Mesendoderm (in vitro differentiated cells): ENCODE measurements at regions not wholly inside any gene's neighbourhood (a gene's known extent, or its start where the extent isn't known, plus 50 kb on each side); places are given as distances from the start of the nearest gene placed in this dataset.
"Not testable (repeated sequence)": the region's sequence is repeated elsewhere in the genome, so short reads cannot be mapped to it uniquely, and the experiment has no call there.

Experiments used
- DNase-seq: peaks from one replicate; pipeline ENCODE4 v3.0.0; 2013
- H2AK5ac ChIP-seq: 2 replicates; pipeline ENCODE4 v1.6.1; 2013; ENCODE audit warnings: low read length, inconsistent platforms
- H2BK120ac ChIP-seq: 2 replicates; pipeline ENCODE4 v1.6.1; 2013; ENCODE audit warnings: low read depth, mild to moderate bottlenecking, low read length, moderate library complexity, mixed read lengths
- H2BK15ac ChIP-seq: replicated peaks from 2 replicates; pipeline ENCODE4 v1.6.1; 2013; ENCODE audit warnings: low read depth, mild to moderate bottlenecking, moderate library complexity
- H2BK5ac ChIP-seq: 2 replicates; pipeline ENCODE4 v1.6.1; 2013; ENCODE audit warnings: low read length, inconsistent platforms
- H3K18ac ChIP-seq: 2 replicates; pipeline ENCODE4 v1.6.1; 2013; ENCODE audit warnings: mild to moderate bottlenecking, low read length, mixed read lengths
- H3K23ac ChIP-seq: one replicate; pipeline ENCODE4 v1.6.1; 2013; ENCODE audit warnings: low read length
- H3K27ac ChIP-seq: 2 replicates; pipeline ENCODE4 v1.5.1; 2013; ENCODE audit warnings: low read depth, mild to moderate bottlenecking, inconsistent platforms, low read length, moderate library complexity
- H3K27me3 ChIP-seq: 2 replicates; pipeline ENCODE4 v1.6.1; 2013; ENCODE audit warnings: low read length, control low read depth, mild to moderate bottlenecking, inconsistent platforms; ENCODE audit not compliant: insufficient read depth, poor library complexity
- H3K36me3 ChIP-seq: 2 replicates; pipeline ENCODE4 v1.6.1; 2013; ENCODE audit warnings: low read length, inconsistent platforms; ENCODE audit not compliant: control insufficient read depth, insufficient read depth
- H3K4ac ChIP-seq: one replicate; pipeline ENCODE4 v1.6.1; 2013; ENCODE audit warnings: low read depth, mild to moderate bottlenecking, low read length, moderate library complexity
- H3K4me1 ChIP-seq: 2 replicates; pipeline ENCODE4 v1.6.1; 2013; ENCODE audit warnings: low read depth, low read length, inconsistent platforms; ENCODE audit not compliant: control insufficient read depth
- H3K4me2 ChIP-seq: 2 replicates; pipeline ENCODE4 v1.6.1; 2013; ENCODE audit warnings: low read length
- H3K4me3 ChIP-seq: 2 replicates; pipeline ENCODE4 v1.5.1; 2013; ENCODE audit warnings: mild to moderate bottlenecking, low read length
- H3K56ac ChIP-seq: one replicate; pipeline ENCODE4 v1.6.1; 2013; ENCODE audit warnings: low read length
- H3K79me1 ChIP-seq: 2 replicates; pipeline ENCODE4 v1.6.1; 2013; ENCODE audit warnings: low read length, inconsistent platforms
- H3K79me2 ChIP-seq: 2 replicates; pipeline ENCODE4 v1.6.1; 2013; ENCODE audit warnings: mild to moderate bottlenecking, low read length; ENCODE audit not compliant: control insufficient read depth, insufficient read depth
- H3K9ac ChIP-seq: 2 replicates; pipeline ENCODE4 v1.6.1; 2013; ENCODE audit warnings: low read length, inconsistent platforms
- H4K5ac ChIP-seq: one replicate; pipeline ENCODE4 v1.6.1; 2013; ENCODE audit warnings: low read length
- H4K8ac ChIP-seq: one replicate; pipeline ENCODE4 v1.6.1; 2013; ENCODE audit warnings: low read depth, mild to moderate bottlenecking, control low read depth, low read length, moderate library complexity
- WGBS: extraction: QIAGEN DNeasy Blood & Tissue Kit; methylation state at CpG from one replicate; pipeline ENCODE4 v1.1.7; 2013; ENCODE audit warnings: low lambda C conversion rate, missing lambda C conversion rate; ENCODE audit not compliant: insufficient coverage; ENCODE audit errors: extremely low coverage; 5-methylcytosine and 5-hydroxymethylcytosine counted together

DNA sequence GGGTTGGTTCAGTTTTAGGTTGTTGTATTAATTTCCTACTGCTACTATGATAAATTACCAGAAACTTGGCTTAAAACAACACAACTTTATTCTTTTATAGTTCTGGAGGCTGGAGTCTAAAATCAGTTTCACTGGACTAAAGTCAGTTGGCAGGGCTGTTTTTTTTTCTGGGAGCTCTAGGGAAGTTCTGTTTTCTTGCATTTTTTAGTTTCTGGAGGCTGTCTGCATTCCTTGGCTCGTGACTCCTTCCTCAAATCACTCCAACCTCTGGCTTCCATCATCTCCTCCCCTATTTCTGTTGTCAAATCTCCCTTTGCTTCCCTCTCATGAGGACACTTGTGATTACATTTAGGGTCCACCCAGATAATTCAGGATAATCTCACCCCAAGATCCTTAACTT lies 51.3 kb upstream of the SUB1 start:
- no CpG with 5 or more reads among the region's 1 CpG for WGBS
- Histone ChIP-seq H3K18ac (no peak overlapping the region), H3K79me2 (no peaks in the 10 kb centered on the region), H2AK5ac (no peak overlapping the region), H3K4me2 (no peak overlapping the region), H2BK120ac (no peak overlapping the region), H3K36me3 (no peaks in the 10 kb centered on the region), H3K27ac (no peak overlapping the region), H3K4ac (no peak overlapping the region), H4K5ac (no peak overlapping the region), H3K9ac (no peak overlapping the region), H3K4me1 (peaks cover 3% of the 10 kb centered on the region), H3K4me3 (no peak overlapping the region), H3K27me3 (no peaks in the 10 kb centered on the region), H2BK5ac (no peak overlapping the region), H2BK15ac (no peak overlapping the region), H3K79me1 (no peaks in the 10 kb centered on the region), H3K23ac (no peak overlapping the region), H3K56ac (no peak overlapping the region), H4K8ac (no peak overlapping the region)
- no peak for DNase-seq

- no CpG with 5 or more reads among the region's 8 CpGs for WGBS
- Histone ChIP-seq H3K4me2 (no peak overlapping the region), H3K27me3 (no peaks in the 10 kb centered on the region), H3K36me3 (no peaks in the 10 kb centered on the region), H3K79me2 (no peaks in the 10 kb centered on the region), H3K18ac (no peak overlapping the region), H2BK15ac (no peak overlapping the region), H3K4me1 (peaks cover 3% of the 10 kb centered on the region), H3K79me1 (no peaks in the 10 kb centered on the region), H3K56ac (no peak overlapping the region), H4K8ac (no peak overlapping the region), H2BK5ac (no peak overlapping the region), H3K9ac (no peak overlapping the region), H3K4ac (no peak overlapping the region), H3K4me3 (no peak overlapping the region), H4K5ac (no peak overlapping the region), H2AK5ac (no peak overlapping the region), H3K23ac (no peak overlapping the region), H2BK120ac (no peak overlapping the region), H3K27ac (peak overlapping the region; percentile 17)
- DNase-seq = peak; percentile 98
Measured at GRCh38 chr5:32531885-32532520, 53.4 kb upstream of the SUB1 start.

- H2BK120ac ChIP-seq, H3K4ac ChIP-seq, H3K9ac ChIP-seq, H3K36me3 ChIP-seq, H2BK15ac ChIP-seq, H3K79me1 ChIP-seq, H3K4me1 ChIP-seq, H3K79me2 ChIP-seq, H4K5ac ChIP-seq, DNase-seq, H3K23ac ChIP-seq, H3K27ac ChIP-seq, H3K4me3 ChIP-seq, H3K4me2 ChIP-seq, H4K8ac ChIP-seq, H3K18ac ChIP-seq, H2BK5ac ChIP-seq, H3K27me3 ChIP-seq, H3K56ac ChIP-seq, H2AK5ac ChIP-seq: not testable (repeated sequence)
- no CpG with 5 or more reads among the region's 3 CpGs for WGBS
Measured at GRCh38 chr5:32527321-32527720, 58.0 kb upstream of the SUB1 start.

GRCh38 chr5:32526810-32527209 lies 58.5 kb upstream of the SUB1 start:
- no peak overlapping the region for H2BK5ac ChIP-seq
- H2BK120ac ChIP-seq = no peak overlapping the region
- H3K9ac ChIP-seq = no peak overlapping the region
- no peak overlapping the region for H3K23ac ChIP-seq
- no peak overlapping the region for H2AK5ac ChIP-seq
- H3K79me1 ChIP-seq = no peaks in the 10 kb centered on the region
- H3K27me3 ChIP-seq = no peaks in the 10 kb centered on the region
- no peak overlapping the region for H4K8ac ChIP-seq
- H3K18ac ChIP-seq = no peak overlapping the region
- no peak overlapping the region for H3K56ac ChIP-seq
- no peak overlapping the region for H4K5ac ChIP-seq
- H3K27ac ChIP-seq = no peak overlapping the region
- no peaks in the 10 kb centered on the region for H3K79me2 ChIP-seq
- H3K4me2 ChIP-seq = no peak overlapping the region
- WGBS = no CpG with 5 or more reads among the region's 1 CpG
- H2BK15ac ChIP-seq = no peak overlapping the region
- peaks cover under 1% of the 10 kb centered on the region for H3K4me1 ChIP-seq
- no peak for DNase-seq
- H3K4me3 ChIP-seq = no peak overlapping the region
- no peak overlapping the region for H3K4ac ChIP-seq
- no peaks in the 10 kb centered on the region for H3K36me3 ChIP-seq

DNA sequence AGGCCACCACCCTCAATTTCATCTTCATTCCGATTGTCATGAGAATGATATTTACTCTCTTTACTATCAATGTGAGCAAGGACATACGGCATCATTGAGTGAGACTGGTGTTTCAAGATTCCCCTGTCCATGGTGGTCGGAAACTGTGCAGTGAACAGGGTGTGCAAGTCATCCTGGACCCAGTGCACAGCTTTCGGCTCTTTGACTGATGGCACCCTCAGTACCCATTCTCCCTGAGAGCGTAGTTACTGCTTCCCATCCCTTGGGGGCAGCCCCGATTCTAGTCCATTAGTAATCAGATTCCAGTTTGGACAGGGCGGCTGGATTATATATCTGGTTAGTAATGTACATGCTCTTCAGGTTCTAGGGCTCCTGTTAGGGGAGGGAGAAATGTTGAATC lies 61.7 kb upstream of the SUB1 start:
- H2AK5ac ChIP-seq = no peak overlapping the region
- no peak overlapping the region for H3K4me2 ChIP-seq
- H4K8ac ChIP-seq = no peak overlapping the region
- no peak overlapping the region for H3K9ac ChIP-seq
- no peaks in the 10 kb centered on the region for H3K79me1 ChIP-seq
- H3K36me3 ChIP-seq = no peaks in the 10 kb centered on the region
- no peaks in the 10 kb centered on the region for H3K4me1 ChIP-seq
- no peak overlapping the region for H2BK15ac ChIP-seq
- H3K4ac ChIP-seq = no peak overlapping the region
- no peak overlapping the region for H4K5ac ChIP-seq
- H3K79me2 ChIP-seq = no peaks in the 10 kb centered on the region
- no peaks in the 10 kb centered on the region for H3K27me3 ChIP-seq
- H3K18ac ChIP-seq = no peak overlapping the region
- no peak overlapping the region for H3K23ac ChIP-seq
- H2BK120ac ChIP-seq = no peak overlapping the region
- no peak overlapping the region for H3K27ac ChIP-seq
- no peak for DNase-seq
- no CpG with 5 or more reads among the region's 7 CpGs for WGBS
- no peak overlapping the region for H2BK5ac ChIP-seq
- no peak overlapping the region for H3K56ac ChIP-seq
- no peak overlapping the region for H3K4me3 ChIP-seq
